Endothelial cell of umbilical vein (primary cell): ENCODE measurements at regions not wholly inside any gene's neighbourhood (a gene's known extent, or its start where the extent isn't known, plus 50 kb on each side); places are given as distances from the start of the nearest gene placed in this dataset.

ENCODE experiments used
- BruUV-seq: library from RNA; stranded (reverse); fragments of 400-500 nt; replicated peaks from 2 replicates; lab custom pipeline; 2021; lab: Mats Ljungman, UMichigan
- CTCF ChIA-PET: fragments of 300-600, 350-600 bp; sonication (Branson Sonifier 250); formaldehyde crosslinking; loops from one replicate; lab custom pipeline; 2021; ENCODE audit warnings: antibody characterized with exemption, inconsistent platforms; lab: Charles Lee
- POLR2A ChIA-PET: fragments of 300-600, 350-600 bp; sonication (Branson Sonifier 250); formaldehyde crosslinking; loops from one replicate; lab custom pipeline; 2021; ENCODE audit warnings: antibody characterized with exemption, inconsistent platforms; lab: Charles Lee
- DNase-seq: peaks from one replicate; pipeline ENCODE4 v3.0.0-alpha.2; 2011; ENCODE audit warnings: low read depth, low spot score
- FAIRE-seq: peaks from 2 replicates; lab custom pipeline; 2011; peaks lifted over from hg19 to GRCh38; lab: Jason Lieb, UNC
- H2AFZ ChIP-seq: 2 replicates; pipeline ENCODE4 v1.6.0; 2012; ENCODE audit warnings: low read depth, low read length, control low read depth, inconsistent platforms
- H3K27ac ChIP-seq: 2 replicates; pipeline ENCODE4 v1.5.1; 2011; ENCODE audit warnings: low read depth, mild to moderate bottlenecking, control low read depth, low read length, moderate library complexity; ENCODE audit not compliant: insufficient read depth
- H3K27me3 ChIP-seq, 2 experiments: 2 replicates each; pipeline versions ENCODE4 v1.6.0 to v1.6.1; 2011; ENCODE audit warnings: low read length in 2 of 2, mixed read lengths in 1 of 2; ENCODE audit not compliant: control insufficient read depth in 2 of 2, insufficient read depth in 2 of 2
- H3K36me3 ChIP-seq, 2 experiments: 2 replicates in 1 of 2; 3 replicates in 1 of 2; pipeline ENCODE4 v1.5.1; 2011; ENCODE audit warnings: low read length in 2 of 2, mild to moderate bottlenecking in 1 of 2, moderate library complexity in 1 of 2; ENCODE audit not compliant: control insufficient read depth in 2 of 2, insufficient read depth in 2 of 2; ENCODE audit errors: extremely low read depth in 1 of 2
- H3K4me1 ChIP-seq: 3 replicates; pipeline ENCODE4 v1.5.1; 2011; ENCODE audit warnings: mild to moderate bottlenecking, low read length; ENCODE audit not compliant: control insufficient read depth, insufficient read depth; ENCODE audit errors: extremely low read depth
- H3K4me2 ChIP-seq: 2 replicates; pipeline ENCODE4 v1.6.1; 2011; ENCODE audit warnings: low read length, control low read depth, mixed read lengths; ENCODE audit not compliant: insufficient read depth
- H3K4me3 ChIP-seq, 3 experiments: fragments of 200-600 bp in 1 of 3; sonication (generic), shearing (Covaris generic) in 1 of 3; replicated peaks in 1 of 3; 2 replicates each; pipeline ENCODE4 v1.5.1; 2011 to 2016; ENCODE audit warnings: control low read depth in 3 of 3, low read length in 3 of 3, mild to moderate bottlenecking in 2 of 3, inconsistent platforms in 1 of 3, low read depth in 1 of 3, moderate library complexity in 1 of 3; ENCODE audit not compliant: insufficient read depth in 1 of 3
- H3K79me2 ChIP-seq: 2 replicates; pipeline ENCODE4 v1.6.0; 2012; ENCODE audit warnings: low read length, inconsistent platforms; ENCODE audit not compliant: control insufficient read depth, insufficient read depth
- H3K9ac ChIP-seq: replicated peaks from 2 replicates; pipeline ENCODE3; 2011; ENCODE audit warnings: low read length, control low read depth; ENCODE audit not compliant: insufficient read depth; ENCODE audit errors: extremely low read depth
- H3K9me1 ChIP-seq: replicated peaks from 3 replicates; pipeline ENCODE4 v1.6.0; 2011; ENCODE audit warnings: mild to moderate bottlenecking, low read length; ENCODE audit not compliant: control insufficient read depth, insufficient read depth; ENCODE audit errors: extremely low read depth
- H3K9me3 ChIP-seq: replicated peaks from 2 replicates; pipeline ENCODE4 v1.5.1; 2012; ENCODE audit warnings: low read length, inconsistent platforms; ENCODE audit not compliant: control insufficient read depth, insufficient read depth
- H4K20me1 ChIP-seq: replicated peaks from 2 replicates; pipeline ENCODE3; 2011; ENCODE audit warnings: mild to moderate bottlenecking, low read length; ENCODE audit not compliant: control insufficient read depth, insufficient read depth; ENCODE audit errors: extremely low read depth
- CTCF ChIP-seq, 2 donors: IDR thresholded peaks; 1 replicate in 1 of 2; 2 replicates in 1 of 2; pipeline ENCODE4 v1.5.1; 2011; ENCODE audit warnings: low read length in 2 of 2, mild to moderate bottlenecking in 2 of 2, moderate library complexity in 2 of 2, control low read depth in 1 of 2, inconsistent platforms in 1 of 2, low read depth in 1 of 2; ENCODE audit not compliant: insufficient read depth in 1 of 2; ENCODE audit errors: extremely low read depth in 1 of 2
- EZH2 ChIP-seq: IDR thresholded peaks from 2 replicates; pipeline ENCODE4 v1.6.1; 2012; ENCODE audit warnings: borderline replicate concordance, low read depth, mild to moderate bottlenecking, moderate library complexity, low read length, inconsistent platforms; ENCODE audit not compliant: severe bottlenecking
- FOS ChIP-seq: IDR thresholded peaks from 2 replicates; pipeline ENCODE4 v1.6.1; 2011; ENCODE audit warnings: mild to moderate bottlenecking, low read length, moderate library complexity, borderline replicate concordance; ENCODE audit not compliant: insufficient read depth
- GATA2 ChIP-seq: IDR thresholded peaks from 2 replicates; pipeline ENCODE4 v1.7.0; 2011; ENCODE audit warnings: low read depth, mild to moderate bottlenecking, moderate library complexity, mixed read lengths, low read length; ENCODE audit not compliant: insufficient read length, insufficient read depth
- JUN ChIP-seq: IDR thresholded peaks from 2 replicates; pipeline ENCODE4 v1.6.1; 2011; ENCODE audit warnings: borderline replicate concordance, low read depth; ENCODE audit not compliant: insufficient read length, insufficient read depth
- MAX ChIP-seq: IDR thresholded peaks from 2 replicates; pipeline ENCODE4 v1.6.1; 2011; ENCODE audit not compliant: insufficient read depth, insufficient read length
- MYC ChIP-seq: IDR thresholded peaks from one replicate; pipeline ENCODE4 v1.6.1; 2011; ENCODE audit warnings: mild to moderate bottlenecking, low read depth, low read length
- POLR2A ChIP-seq: IDR thresholded peaks from 2 replicates; pipeline ENCODE4 v1.6.1; 2012; ENCODE audit warnings: low read depth, mild to moderate bottlenecking, control low read depth, low read length
- POLR2AphosphoS5 ChIP-seq: IDR thresholded peaks from 2 replicates; pipeline ENCODE4 v1.6.1; 2012; ENCODE audit warnings: low read depth, mild to moderate bottlenecking, control low read depth, low read length, moderate library complexity; ENCODE audit not compliant: insufficient read depth
- dilution Hi-C: fragments of 300-500 bp; cut with MboI; formaldehyde crosslinking; loops from one replicate; pipeline ENCODE4 v1.15.0; 2019; ENCODE audit warnings: low sequenced_read_pairs; ENCODE audit not compliant: extremely low pct_ligation_motif_present
- intact Hi-C: fragments of 100-400 bp; cut with micrococcal nuclease; formaldehyde crosslinking; loops from one replicate; pipeline ENCODE4 v1.10.0; 2022

GRCh38 chr3:43858294-43858701 is 167.6 kb downstream of the ABHD5 start:
- Histone ChIP-seq H3K9me1 (no peaks in the 10 kb centered on the region), H3K4me2 (no peak overlapping the region), H3K9me3 (no peaks in the 10 kb centered on the region), H3K36me3 (no peaks in the 10 kb centered on the region), H3K4me1 (no peaks in the 10 kb centered on the region), H3K27ac (no peak overlapping the region), H4K20me1 (peaks cover 2% of the 10 kb centered on the region), H3K9ac (no peak overlapping the region), H3K27me3 (peaks cover 50 to 53% of the 10 kb centered on the region in 2 experiments), H3K4me3 (no peak overlapping the region), H3K79me2 (no peaks in the 10 kb centered on the region), H2AFZ (no peak overlapping the region)
- no peak for FAIRE-seq
- TF ChIP-seq GATA2 (no peak), POLR2AphosphoS5 (no peak), MAX (no peak), EZH2 (no peak), MYC (no peak), POLR2A (no peak), FOS (no peak), CTCF (IDR thresholded peaks at IDR 0.05; ENCODE audit: extremely low read depth in 1 of 2, insufficient read depth in 1 of 2, low read depth in 1 of 2, low read length in 2 of 2) (no peak), JUN (no peak)
- DNase-seq = no peak
- intact Hi-C loops (loop anchor here (5.0 kb wide), 1 partner anchor 316 kb away; no protein-coding TSS in a partner anchor), dilution Hi-C loops (no loop called here)
- POLR2A ChIA-PET = no interaction called here
- CTCF ChIA-PET = interaction anchor here (1.4 to 6.9 kb wide), 2 partner anchors 11 to 256 kb away, joined by 6 to 140 read pairs; no protein-coding TSS in a partner anchor
- BruUV-seq = no TSS peak
